CD4-positive, alpha-beta T cell treated with Interleukin-6 for 4 hours (primary cell): ENCODE measurements at regions not wholly inside any gene's neighbourhood (a gene's known extent, or its start where the extent isn't known, plus 50 kb on each side); places are given as distances from the start of the nearest gene placed in this dataset.
"Not testable (repeated sequence)": the region's sequence is repeated elsewhere in the genome, so short reads cannot be mapped to it uniquely, and the experiment has no call there.

ENCODE experiments used
- DNase-seq: peaks from one replicate; pipeline ENCODE4 v3.0.0-alpha.2; 2020; ENCODE audit warnings: mixed read lengths

DNA sequence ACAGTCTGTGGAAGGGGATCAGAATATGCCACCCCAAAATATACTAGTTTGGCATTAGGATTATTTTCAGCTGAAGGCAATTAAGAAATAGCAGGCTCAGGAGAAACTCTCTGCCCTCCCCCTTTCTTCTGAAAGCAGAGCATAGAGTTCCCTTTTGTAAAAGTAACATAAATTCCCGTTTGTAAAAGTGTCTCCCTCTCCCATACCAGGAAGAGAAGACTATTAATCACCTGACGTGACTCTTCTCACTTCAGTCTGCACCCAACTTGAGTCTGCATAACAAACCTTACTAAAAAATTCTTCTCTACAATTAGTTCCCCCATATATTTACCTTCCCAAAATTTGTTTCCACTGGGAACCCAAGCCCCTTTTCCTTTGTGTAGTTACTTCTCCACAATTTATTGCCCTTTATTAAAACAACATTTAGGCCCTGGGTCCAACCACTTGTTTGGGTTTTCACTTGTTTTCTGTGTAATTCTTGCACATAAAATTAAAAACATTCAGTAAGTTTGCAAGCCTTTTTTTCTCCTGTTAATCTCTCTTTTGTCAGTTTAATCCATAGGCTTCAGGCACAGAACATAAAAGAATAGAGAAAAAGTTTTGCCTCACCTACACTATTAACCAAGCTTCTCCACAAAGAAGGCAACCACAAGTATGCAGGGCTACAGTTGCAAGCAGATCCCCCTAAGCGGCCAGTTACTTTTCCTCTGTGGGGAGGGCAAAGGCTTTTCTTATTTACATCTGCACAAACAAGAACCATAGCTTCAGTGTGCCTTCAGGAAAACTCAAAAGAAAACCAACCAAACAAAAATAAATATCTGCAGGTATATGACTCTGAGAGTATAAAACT is 73.8 kb upstream of the EPCAM start:
- no peak for DNase-seq

DNA sequence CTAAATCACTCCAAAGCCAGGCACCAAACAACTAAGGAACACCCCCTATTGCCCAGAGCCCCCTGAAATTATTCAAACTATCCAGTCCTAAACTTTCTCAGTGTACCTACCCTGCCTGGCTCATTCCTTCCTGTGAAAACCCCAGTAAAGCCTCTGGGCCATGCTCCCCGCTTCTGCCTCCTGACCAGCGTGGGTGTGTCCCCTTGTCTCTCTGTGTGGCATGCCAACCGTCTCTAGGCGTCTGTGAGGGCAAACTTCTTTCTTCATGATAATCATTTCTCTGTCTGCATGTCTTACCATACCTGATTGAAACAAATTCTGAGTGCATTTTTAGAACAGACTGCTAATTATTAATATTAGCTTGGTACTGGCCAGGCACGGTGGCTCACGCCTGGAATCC is 75.1 kb upstream of the EPCAM start:
- DNase-seq: no peak

DNA sequence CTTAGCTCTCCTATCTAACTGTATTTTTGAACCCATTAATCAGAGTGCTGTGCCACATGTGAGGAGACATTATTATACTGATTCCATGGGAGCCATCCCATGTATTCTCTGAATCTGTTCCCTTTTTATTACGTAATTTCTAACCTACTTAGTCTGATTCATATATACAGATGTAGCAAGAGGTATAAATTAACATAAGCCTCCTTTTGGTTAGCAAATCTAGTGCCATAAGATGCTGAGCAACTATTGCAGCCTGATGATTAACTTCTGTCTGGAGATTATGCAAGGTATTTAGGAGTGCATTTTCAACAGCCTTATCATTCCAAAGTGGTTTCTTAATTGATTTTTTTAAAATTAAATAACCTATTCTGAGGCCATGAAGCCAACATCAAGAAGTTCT is 80.2 kb upstream of the EPCAM start:
- no peak for DNase-seq

DNA sequence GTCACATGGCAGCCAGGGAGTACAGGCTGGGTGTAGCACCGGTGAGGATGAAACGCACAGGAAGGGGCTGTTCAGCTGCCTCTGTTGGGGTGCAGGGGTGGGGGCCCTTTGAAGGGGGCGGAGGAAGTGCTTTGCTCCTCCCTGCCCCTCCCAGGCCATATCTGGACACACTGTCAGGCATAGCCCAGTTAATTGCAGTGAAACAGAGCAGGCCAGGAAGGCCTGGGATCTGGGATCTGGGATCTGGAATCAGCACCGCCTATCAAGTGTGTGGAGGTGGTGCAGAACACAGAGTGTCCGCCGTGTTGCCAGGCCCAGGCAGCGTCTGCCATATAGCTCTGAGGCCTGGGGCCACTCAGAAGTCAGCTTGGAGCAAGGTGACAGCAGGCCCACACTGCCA is 85.5 kb upstream of the EPCAM start:
- no peak for DNase-seq

DNA sequence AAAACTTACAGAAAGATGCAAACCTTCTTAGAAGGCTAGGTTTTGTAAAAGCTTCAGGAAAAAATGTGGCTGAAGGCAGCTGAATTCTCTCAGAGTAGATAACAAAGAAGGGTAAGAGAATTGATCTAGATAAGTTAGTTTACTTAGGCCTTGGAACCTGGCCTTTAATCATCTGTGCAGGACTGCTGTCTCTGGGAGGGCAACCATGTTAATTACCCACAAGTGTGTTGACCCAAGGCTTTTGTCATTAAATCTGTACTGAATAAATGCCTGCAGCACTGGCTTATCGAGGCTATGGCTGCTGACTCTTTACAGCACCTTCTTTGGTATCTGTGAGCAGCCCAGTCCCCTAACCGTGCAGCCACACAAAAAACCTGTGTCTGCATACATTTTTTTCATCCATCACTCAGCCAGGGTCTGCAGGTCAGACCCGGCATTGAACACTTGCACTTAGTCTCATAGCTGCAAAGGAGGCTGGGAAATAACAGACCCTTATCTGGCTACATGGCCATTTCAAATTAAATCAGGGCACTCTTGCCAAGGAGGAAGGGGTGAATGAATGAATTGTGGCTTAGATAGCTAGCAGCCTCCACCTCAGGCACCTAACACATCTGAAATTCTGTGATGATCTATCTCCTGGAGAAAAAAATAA is 86.4 kb upstream of the EPCAM start:
- DNase-seq: no peak

DNA sequence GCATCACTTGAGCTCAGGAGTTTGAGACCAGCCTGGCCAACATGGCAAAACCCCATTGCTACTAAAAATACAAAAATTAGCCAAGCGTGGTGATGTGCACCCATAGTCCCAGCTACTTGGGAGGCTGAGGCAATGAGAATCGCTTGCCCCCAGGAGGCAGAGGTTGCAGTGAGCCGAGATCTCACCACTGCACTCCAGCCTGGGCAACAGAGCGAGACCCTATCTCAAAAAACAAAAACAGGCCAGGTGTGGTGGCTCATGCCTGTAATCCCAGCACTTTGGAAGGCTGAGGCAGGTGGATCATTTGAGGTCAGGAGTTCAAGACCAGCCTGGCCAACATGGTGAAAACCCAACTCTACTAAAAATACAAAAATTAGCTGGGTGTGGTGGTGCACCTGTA is 89.6 kb upstream of the EPCAM start:
- DNase-seq: not testable (repeated sequence)

DNA sequence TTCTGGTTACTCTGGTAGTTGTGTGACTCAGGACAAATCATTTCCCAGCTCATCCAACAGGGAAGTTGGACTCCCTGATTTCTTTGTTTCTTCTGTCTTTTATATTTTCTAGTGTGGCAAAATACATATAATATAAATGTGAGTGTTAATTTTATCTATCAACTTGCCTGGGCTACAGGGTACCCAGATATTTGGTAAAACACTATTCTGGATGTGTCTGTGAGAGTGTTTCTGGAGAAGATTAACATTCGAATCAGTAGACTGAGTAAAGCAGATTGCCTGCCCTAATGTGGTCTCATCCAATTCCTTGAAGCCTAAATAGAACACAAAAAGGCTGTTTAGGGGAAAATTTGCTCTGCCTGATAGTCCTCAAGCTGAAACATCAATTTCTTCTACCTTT is 91.1 kb upstream of the EPCAM start:
- DNase-seq: no peak

DNA sequence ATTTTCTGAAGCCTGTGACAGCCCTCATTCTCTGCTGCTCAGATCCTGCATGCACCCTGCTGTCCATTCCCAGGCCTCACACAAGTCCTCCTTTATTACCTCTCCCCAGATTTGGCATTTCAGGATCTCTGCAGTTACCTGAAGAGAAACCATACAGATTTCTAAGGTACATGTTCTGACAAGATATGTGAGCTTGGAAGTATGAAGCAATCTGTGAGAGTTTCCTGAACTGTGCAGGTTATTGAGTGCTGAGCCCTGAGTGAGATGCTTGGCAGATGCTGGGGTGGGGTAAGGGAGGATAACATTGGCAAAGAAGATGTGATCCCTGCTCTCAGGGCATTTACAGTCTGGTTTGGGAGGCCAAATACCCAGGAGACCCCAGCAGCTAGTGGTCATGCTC is 91.9 kb upstream of the EPCAM start:
- DNase-seq: no peak

DNA sequence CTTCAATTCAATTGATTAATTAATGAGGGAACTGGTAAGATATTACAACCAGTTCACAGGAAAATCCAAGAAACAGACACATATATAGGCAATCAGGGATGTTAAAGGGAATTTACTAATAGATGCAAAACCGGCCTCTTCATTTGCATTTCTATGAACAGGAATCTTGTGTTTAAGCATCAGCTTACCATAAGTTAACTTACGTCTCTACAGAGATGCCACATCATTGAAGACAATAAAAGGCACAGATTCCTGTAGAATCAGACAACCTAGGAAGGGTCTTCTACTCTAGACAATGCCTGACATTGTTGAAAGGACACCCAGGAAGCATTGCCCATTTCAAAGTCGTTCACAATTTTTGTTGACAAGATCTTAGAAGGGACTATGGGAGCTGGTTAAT is 93.0 kb upstream of the EPCAM start:
- no peak for DNase-seq

DNA sequence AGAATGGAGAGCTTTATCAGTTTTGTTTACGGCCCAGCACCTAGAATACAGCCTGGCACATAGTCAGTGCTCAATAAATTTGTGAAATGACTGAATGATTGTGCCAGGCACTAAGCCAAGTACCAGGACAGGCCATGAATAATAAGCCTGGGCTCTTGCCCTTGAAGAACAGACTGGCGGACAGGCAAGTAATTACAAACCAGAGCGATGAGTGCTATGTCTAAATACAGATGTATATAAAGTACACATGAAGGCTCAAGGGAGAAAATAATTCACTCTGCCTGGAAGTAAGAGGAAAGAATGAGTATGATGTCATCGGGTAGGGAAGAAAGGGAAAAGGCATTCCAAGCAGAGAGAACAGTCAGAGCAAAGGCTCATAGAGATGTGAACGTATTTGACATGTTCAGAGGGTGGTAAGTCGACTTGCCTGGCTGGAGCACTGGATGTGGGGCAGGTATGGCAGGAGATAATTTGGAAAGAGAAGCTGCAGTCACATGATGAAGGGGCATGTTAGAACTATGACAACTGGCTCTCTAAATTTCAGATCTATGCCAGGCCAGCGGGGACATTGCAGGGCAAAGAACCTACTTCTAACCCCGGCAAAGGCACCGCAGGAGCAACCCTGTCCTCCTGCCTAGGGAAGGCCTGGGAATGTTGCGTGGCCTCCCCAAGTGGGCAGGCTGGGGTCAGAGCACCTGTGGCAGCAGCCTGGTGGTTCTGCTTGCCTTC is 94.9 kb upstream of the EPCAM start:
- DNase-seq: no peak

DNA sequence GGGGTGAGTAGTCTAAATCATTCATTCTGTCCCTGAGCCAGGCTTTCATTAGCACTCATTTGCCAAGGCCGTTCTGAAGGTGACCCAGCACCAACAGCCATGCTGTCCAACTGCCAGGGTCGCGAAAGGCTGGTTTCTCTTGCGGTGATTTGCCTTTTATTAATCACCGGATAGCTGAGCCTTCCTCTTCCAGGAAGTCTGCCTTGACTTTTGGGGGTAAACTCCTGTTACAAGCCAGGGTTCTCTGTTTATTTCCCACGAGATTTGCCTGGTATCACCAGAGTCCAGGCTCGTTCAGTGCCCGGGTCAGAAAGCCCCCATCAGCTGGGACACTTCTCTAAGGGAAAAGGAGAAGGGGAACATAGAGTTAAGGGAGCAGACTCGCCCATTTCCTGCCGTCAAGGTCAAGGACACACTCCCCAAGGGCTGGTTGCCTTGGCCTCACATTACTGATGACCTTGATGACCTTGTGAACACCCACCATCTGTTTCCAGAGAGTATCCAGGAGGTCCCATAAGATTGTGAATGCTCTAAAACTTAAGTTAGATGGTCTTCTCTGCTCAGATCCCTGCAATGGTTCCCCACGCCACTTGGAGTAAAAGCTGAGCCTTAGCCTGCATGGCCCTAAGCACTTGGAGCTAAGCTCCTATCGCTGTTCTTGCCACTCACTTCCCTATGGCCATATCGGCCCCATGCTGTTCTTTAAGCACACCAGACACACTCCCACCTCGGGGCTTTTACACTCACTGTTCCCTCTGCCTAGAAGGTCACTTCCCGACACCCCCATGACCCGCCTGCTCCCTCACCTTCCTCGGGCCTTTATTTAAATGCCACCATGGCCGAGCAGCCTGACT is 96.0 kb upstream of the EPCAM start:
- DNase-seq: no peak

DNA sequence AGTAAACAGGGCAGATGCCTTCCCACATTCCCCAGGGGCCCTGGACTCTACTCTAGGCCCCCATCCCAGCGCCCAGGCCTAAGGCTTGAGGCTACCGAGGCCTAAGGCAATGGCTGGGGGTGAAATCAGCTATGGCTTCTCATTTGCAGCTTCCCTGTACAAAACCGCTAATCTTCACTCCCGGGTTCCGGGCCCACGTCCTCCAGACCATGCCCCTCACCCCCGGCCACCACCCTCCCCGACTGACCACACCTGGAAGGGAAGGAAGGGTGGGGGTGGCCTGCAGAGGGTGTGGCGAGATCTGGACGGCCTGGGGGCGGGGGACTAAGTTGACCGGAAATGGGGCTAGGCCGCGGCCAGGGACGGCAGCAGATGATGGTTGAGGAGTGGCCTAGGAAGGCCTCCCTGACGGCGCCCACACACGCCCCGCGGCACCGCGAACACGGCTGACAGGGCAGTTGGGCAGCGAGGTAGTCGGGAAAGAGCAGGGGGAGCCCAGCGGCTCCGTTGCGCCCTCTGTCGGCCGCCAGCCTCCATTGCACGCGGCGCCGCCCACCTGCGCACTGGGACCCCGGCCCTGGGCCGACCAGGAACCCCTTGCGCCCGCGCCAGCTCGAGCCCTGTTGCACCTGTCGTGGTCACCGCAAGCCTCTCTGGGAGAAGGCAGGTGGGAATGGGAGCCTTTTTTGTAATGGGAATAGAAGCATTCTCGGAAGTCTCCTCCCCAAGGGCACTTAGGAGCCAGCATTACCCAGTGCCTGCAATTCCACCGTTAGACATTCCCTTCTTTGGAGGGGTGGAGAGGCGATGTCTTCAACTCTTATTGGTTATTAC is 95.9 kb upstream of the CALM2 start:
- peak; percentile 54 for DNase-seq

DNA sequence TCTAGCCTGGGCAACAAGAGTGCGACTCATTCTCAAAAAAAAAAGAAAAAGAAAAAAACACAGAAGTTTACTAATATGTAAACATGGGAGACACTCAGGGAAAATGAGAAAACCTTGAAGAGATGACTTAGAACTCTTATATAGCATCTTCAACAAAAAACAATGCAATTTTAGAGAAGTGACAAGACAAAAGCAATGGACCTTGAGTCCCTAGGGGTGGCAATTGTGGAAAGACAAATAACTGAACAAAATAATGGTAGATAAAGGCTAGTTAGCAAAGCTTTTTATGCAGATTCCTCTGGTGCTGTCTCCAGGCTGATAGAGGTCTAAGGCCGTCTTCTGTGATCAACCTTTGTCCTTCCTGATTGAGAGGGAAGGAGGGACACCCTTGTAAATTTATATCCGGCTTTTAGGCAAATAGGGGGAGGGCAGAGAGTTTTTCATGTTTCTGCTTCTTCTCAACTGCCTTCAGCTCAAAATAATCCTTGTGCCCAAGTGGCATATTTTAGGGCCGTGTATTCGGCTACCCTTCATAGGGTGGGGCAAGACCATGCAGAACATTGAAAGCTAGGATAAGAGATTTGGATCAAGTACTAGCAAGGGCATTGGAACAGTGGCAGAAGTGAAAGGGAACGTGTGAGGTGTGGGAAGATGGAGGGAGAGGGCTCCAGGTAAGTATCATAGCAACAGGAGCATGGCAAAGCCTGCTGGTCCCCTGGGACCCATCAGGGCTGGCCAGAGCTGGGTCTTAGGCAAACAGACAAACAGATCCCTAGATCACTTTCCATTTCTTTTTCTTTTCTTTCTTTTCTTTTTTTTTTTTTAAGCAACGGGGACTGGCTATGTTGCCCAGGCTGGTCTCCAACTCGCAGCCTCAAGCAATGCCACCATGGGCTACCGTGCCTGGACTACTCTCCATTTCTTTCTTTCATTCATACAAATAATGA is 95.0 kb upstream of the CALM2 start:
- no peak for DNase-seq

DNA sequence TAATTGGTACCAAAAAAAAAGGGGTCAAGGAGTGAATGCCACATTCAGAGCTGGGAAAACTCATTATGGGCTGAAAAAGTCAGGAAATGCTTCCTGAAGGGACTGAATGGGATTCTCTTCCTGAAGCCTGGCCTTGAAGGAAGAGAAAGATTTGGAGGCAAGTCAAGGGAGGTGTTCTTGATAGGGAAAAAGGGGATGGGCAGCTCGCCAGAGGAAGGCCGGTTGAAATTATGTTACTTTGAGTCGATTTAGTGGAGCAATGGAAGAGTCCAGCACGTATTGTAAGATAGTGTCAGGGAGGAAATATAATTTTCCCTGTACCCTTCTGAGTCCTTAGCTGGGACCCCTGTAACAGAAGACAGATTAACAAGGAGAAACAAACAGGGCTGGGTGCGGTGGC is 94.1 kb upstream of the CALM2 start:
- no peak for DNase-seq

DNA sequence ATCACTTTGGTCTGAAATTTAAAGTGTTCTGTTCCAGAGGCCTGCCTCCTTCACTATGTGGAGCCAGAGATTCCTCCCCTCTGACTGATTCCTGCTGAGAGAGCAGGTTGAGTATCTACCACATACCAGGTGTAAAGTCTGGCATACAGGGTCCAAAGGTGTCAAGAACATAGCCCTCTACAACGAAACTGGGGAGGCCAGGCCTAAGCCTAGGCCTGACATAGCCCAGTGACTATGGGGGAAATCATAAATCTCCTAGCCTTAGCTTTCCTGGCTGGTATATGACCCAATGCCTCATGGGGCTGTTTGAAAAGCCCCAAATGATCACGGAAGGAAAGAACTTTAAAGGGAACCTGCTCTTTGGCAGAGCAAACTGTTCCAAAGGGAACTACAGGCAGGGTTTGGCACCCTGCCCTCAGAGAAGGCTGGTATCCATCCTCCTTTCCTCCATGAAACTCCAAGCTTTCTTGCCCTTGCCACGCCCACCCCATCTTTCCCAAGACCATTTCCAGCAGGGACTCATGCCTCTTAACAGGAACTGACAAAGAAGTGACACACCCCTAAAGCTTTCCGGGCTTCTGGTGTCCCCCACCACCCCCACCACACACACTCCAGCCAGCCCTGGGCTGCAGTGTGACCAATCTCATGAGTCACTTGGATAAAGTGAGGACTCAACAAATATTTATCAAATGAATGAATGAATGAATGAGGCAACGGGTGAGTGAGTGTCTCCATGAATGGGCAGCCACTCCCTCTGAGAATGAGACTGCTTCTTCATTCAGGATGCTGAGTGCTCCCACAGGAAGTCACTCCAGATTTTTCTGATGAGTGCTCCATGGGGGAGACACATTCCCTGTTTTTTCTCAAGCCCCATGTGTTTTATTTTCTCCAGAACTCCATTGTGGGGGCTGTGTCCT is 93.3 kb upstream of the CALM2 start:
- no peak for DNase-seq

DNA sequence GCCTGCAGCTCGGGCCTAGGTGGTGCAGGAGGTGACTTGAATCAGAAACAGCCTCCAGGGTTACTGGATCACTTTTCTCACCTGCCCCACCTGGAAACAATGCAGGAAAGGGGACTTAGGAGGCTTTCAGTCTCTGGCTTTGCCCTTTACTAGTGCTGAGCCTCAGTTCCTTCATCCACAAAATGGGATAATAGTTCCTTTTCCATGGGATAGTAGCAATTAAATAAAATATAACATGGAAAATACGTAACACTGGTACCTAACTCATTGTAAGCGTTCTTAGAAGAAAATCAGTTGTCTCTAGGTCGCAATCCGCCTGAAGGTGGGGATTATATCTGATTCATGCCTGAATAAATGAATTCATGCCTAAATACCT is 91.4 kb upstream of the CALM2 start:
- DNase-seq: no peak

DNA sequence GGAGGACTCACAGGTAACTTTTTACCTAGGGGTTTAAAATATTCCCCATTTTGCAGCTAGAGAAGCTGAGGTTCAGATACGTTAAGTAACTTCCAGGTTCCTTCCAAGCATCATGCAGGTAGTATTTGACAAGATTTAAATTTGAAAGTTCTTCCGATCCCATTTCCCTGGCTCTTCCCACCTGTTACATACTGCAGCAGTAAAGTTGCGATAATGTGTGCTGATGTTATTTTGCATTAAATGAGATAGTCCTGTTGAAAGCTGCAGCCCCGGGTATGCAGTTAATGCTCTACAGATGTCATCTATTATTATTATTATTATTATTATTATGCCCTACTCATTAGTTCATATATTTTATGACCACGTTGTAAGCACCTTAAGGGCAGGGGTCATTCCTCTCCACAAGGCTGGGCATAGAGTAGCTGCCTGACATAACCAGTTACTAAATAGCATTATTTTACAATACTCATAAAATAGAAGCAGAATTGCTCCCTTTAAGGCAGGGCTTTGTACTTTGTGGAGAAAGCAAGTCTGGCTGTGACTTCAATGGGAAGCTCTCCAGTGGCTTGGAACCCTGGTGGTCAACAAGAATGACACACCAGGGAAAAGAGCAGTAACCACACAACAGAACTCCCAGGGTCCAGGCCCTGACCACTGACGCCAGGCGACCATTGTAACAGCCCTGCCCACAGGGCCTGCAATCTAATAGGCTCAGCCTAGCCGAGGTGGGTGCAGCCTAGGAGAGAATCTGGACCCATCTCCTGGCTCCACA is 90.8 kb upstream of the CALM2 start:
- no peak for DNase-seq

DNA sequence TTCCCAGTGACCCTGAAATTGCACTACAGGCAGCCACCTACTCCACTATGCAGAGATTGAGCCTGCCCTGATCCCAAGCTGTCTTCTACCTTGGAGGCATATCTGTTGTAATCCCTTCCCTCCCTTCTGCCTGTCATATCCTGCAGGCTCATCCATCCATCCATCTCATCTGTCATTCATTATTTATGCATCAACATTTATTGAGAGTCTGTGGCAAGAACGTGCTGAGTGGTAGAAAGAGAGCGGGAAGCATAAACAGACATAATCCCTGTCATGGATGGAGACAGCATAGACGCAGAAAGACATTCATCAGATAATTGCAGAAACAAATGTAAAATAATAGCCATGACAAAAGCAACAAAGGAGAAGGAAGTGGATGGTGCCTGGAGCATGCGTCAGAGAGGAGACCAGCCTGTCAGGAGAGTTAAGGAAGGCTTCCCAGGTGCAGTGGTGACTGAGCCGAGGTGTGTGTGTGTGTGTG is 89.5 kb upstream of the CALM2 start:
- no peak for DNase-seq

DNA sequence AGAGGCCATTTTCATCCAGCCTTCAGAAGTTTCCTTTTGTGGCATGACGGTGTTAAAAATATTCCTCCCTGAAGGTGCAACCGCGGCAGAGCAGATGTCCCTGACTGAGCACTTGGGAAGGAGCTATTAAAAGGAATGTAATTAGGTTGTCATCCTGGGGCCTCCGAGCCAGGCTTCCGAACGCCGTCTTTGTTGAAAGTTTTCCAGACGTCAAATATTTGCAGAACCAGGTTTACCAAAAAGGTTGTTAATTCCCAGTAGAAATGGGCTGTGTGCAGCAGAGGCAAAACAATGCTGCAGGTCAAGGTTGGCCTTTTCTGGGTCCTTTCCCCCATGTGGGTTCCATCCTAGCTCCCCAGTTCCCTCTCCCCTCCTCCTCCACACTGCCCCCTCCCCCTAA is 88.8 kb upstream of the CALM2 start:
- DNase-seq: no peak
